ENCODE measurements at regions not wholly inside any gene's neighbourhood (a gene's known extent, or its start where the extent isn't known, plus 50 kb on each side); places are given as distances from the start of the nearest gene placed in this dataset.

GRCh38 chr4:33270403-33270802, 2550.2 kb downstream of the PCDH7 start:
- no peak overlapping the region for H3K4me3 ChIP-seq (ENCODE audit: low read depth in 2 of 2, low read length in 2 of 2)
- H3K27me3 ChIP-seq (ENCODE audit: control insufficient read depth, insufficient read depth, low read length) = no peaks in the 10 kb centered on the region
- no peak overlapping the region for H3K27ac ChIP-seq (ENCODE audit: low read length)
- no peaks in the 10 kb centered on the region for H3K36me3 ChIP-seq (ENCODE audit: control insufficient read depth, insufficient read depth, low read length)
- DNase-seq (ENCODE audit: low read depth, low spot score) (no peak), ATAC-seq (no peak)
- ChIA-PET CTCF (no interaction called here), POLR2A (no interaction called here)
- no peaks in the 10 kb centered on the region for H3K4me1 ChIP-seq (ENCODE audit: control insufficient read depth, insufficient read depth, low read length)
- BruUV-seq (replicated peaks) = no TSS peak
- no peaks in the 10 kb centered on the region for H3K9me3 ChIP-seq (ENCODE audit: control insufficient read depth, insufficient read depth, low read depth, low read length)
- in situ Hi-C loops (cut with HindIII; ENCODE audit: low pct_unique_long_range_greater_than_20kb, low sequenced_read_pairs) (no loop called here), intact Hi-C loops (cut with micrococcal nuclease; ENCODE audit: unreplicated experiment) (no loop called here)
- no peak for TF ChIP-seq SIN3A (IDR thresholded peaks at IDR 0.05; ENCODE audit: borderline replicate concordance, insufficient read depth, low read depth, low read length)
- TF ChIP-seq TCF7L2 (IDR thresholded peaks at IDR 0.05; ENCODE audit: low read depth, low read length) = no peak
- TF ChIP-seq REST (IDR thresholded peaks at IDR 0.05; ENCODE audit: insufficient read depth in 1 of 2, low read depth in 2 of 2, low read length in 1 of 2) = no peak
- TF ChIP-seq CTCF (IDR thresholded peaks at IDR 0.05) = no peak
- no peak for TF ChIP-seq POLR2AphosphoS5 (IDR thresholded peaks at IDR 0.05; ENCODE audit: low read depth, low read length)

GRCh38 chr4:33272722-33273121, 2552.6 kb downstream of the PCDH7 start:
- BruUV-seq (replicated peaks) = no TSS peak
- no peak overlapping the region for H3K27ac ChIP-seq (ENCODE audit: low read length)
- in situ Hi-C loops (cut with HindIII; ENCODE audit: low pct_unique_long_range_greater_than_20kb, low sequenced_read_pairs) = no loop called here
- no peaks in the 10 kb centered on the region for H3K27me3 ChIP-seq (ENCODE audit: control insufficient read depth, insufficient read depth, low read length)
- no peak overlapping the region for H3K4me3 ChIP-seq (ENCODE audit: low read depth in 2 of 2, low read length in 2 of 2)
- DNase-seq (ENCODE audit: low read depth, low spot score) (no peak), ATAC-seq (no peak)
- ChIA-PET CTCF (no interaction called here), POLR2A (no interaction called here)
- no peaks in the 10 kb centered on the region for H3K36me3 ChIP-seq (ENCODE audit: control insufficient read depth, insufficient read depth, low read length)
- TF ChIP-seq SIN3A (IDR thresholded peaks at IDR 0.05; ENCODE audit: borderline replicate concordance, insufficient read depth, low read depth, low read length) = no peak
- TF ChIP-seq REST (IDR thresholded peaks at IDR 0.05; ENCODE audit: insufficient read depth in 1 of 2, low read depth in 2 of 2, low read length in 1 of 2) = no peak
- no peak for TF ChIP-seq POLR2AphosphoS5 (IDR thresholded peaks at IDR 0.05; ENCODE audit: low read depth, low read length)
- no peak for TF ChIP-seq CTCF (IDR thresholded peaks at IDR 0.05)
- TF ChIP-seq TCF7L2 (IDR thresholded peaks at IDR 0.05; ENCODE audit: low read depth, low read length) = no peak
- H3K4me1 ChIP-seq (ENCODE audit: control insufficient read depth, insufficient read depth, low read length) = no peaks in the 10 kb centered on the region
- intact Hi-C loops (cut with micrococcal nuclease; ENCODE audit: unreplicated experiment) = no loop called here
- H3K9me3 ChIP-seq (ENCODE audit: control insufficient read depth, insufficient read depth, low read depth, low read length) = no peaks in the 10 kb centered on the region

Data from Panc1 (cell line).